ENCODE measurements at regions not wholly inside any gene's neighbourhood (a gene's known extent, or its start where the extent isn't known, plus 50 kb on each side); places are given as distances from the start of the nearest gene placed in this dataset.

- DNase-seq = no peak
These were observed 180.9 kb downstream of the ZNF621 start for GRCh38 chr3:40705663-40706062.

- DNase-seq = no peak
These were observed 188.5 kb downstream of the ZNF621 start for GRCh38 chr3:40713306-40713705.

- no peak for DNase-seq
These were observed 189.0 kb downstream of the ZNF621 start for GRCh38 chr3:40713795-40714194.

- no peak for DNase-seq
These were observed 190.1 kb downstream of the ZNF621 start for GRCh38 chr3:40714771-40715345.

GRCh38 chr3:40715551-40715950, 190.8 kb downstream of the ZNF621 start:
- no peak for DNase-seq

- no peak for DNase-seq
These were observed 192.7 kb downstream of the ZNF621 start for GRCh38 chr3:40717471-40717870.

GRCh38 chr3:40718209-40718608, 193.4 kb downstream of the ZNF621 start:
- DNase-seq = no peak

GRCh38 chr3:40718681-40719080, 193.9 kb downstream of the ZNF621 start:
- no peak for DNase-seq

GRCh38 chr3:40719660-40720287, 195.0 kb downstream of the ZNF621 start:
- no peak for DNase-seq

- no peak for DNase-seq
These were observed 195.6 kb downstream of the ZNF621 start for GRCh38 chr3:40720341-40720740.

GRCh38 chr3:40720863-40721262, 196.1 kb downstream of the ZNF621 start:
- no peak for DNase-seq

- no peak for DNase-seq
These were observed 198.4 kb downstream of the ZNF621 start for GRCh38 chr3:40723083-40723660.

- no peak for DNase-seq
These were observed 200.3 kb downstream of the ZNF621 start for GRCh38 chr3:40725031-40725430.

GRCh38 chr3:40731445-40731844, 206.7 kb downstream of the ZNF621 start:
- DNase-seq = no peak

GRCh38 chr3:40736943-40737342, 212.2 kb downstream of the ZNF621 start:
- no peak for DNase-seq

- no peak for DNase-seq
These were observed 212.6 kb downstream of the ZNF621 start for GRCh38 chr3:40737343-40737742.

GRCh38 chr3:40739971-40740370, 215.2 kb downstream of the ZNF621 start:
- no peak for DNase-seq

GRCh38 chr3:40741729-40742128, 217.0 kb downstream of the ZNF621 start:
- DNase-seq = no peak

GRCh38 chr3:40745381-40746106, 220.8 kb downstream of the ZNF621 start:
- no peak for DNase-seq

GRCh38 chr3:40751666-40752065, 226.9 kb downstream of the ZNF621 start:
- no peak for DNase-seq

- no peak for DNase-seq
These were observed 227.7 kb downstream of the ZNF621 start for GRCh38 chr3:40752492-40752891.

- DNase-seq = no peak
These were observed 228.6 kb downstream of the ZNF621 start for GRCh38 chr3:40753291-40753770.

- DNase-seq = no peak
These were observed 229.2 kb downstream of the ZNF621 start for GRCh38 chr3:40753951-40754350.

GRCh38 chr3:40754994-40755393, 230.2 kb downstream of the ZNF621 start:
- no peak for DNase-seq

Data from activated CD4-positive, alpha-beta T cell treated with anti-CD3 and anti-CD28 coated beads, Interleukin-10, Interleukin-2, amounts not matched to agents 100 ng/mL and 50 ng/mL, durations not matched to agents 16 hours and 8 hours (primary cell).